SK-N-SH treated with all-trans-retinoic acid at 6 μM for 48 hours (cell line): ENCODE measurements at regions not wholly inside any gene's neighbourhood (a gene's known extent, or its start where the extent isn't known, plus 50 kb on each side); places are given as distances from the start of the nearest gene placed in this dataset.

Experiments used
- ATAC-seq: fragments of 200-7000 bp; cut with Tn5 transposase; 3 replicates; pipeline ENCODE4 v1.9.1; 2020; ENCODE audit warnings: mild to moderate bottlenecking, moderate library complexity
- BACH2 ChIP-seq: fragments of 250-450 bp; sonication (Bioruptor Pico); IDR thresholded peaks from 2 replicates; pipeline ENCODE4 v1.9.0; 2021; ENCODE audit warnings: mild to moderate bottlenecking, borderline replicate concordance
- CREB5 ChIP-seq: fragments of 250-450 bp; sonication (Bioruptor Pico); IDR thresholded peaks from 2 replicates; pipeline ENCODE4 v1.5.1; 2020; ENCODE audit warnings: low read depth, mild to moderate bottlenecking, moderate library complexity
- ESRRG ChIP-seq: fragments of 250-450 bp; sonication (Bioruptor Pico); IDR thresholded peaks from 2 replicates; pipeline ENCODE4 v1.6.1; 2021; ENCODE audit warnings: mild to moderate bottlenecking
- GLIS3 ChIP-seq: fragments of 250-450 bp; sonication (Bioruptor Pico); IDR thresholded peaks from 2 replicates; pipeline ENCODE4 v1.5.0; 2020; ENCODE audit warnings: mild to moderate bottlenecking, moderate library complexity
- ISL1 ChIP-seq: fragments of 250-450 bp; sonication (Bioruptor Pico); IDR thresholded peaks from 2 replicates; pipeline ENCODE4 v2.1.2; 2022; ENCODE audit warnings: mild to moderate bottlenecking, moderate library complexity
- OSR1 ChIP-seq: fragments of 250-450 bp; sonication (Bioruptor Pico); IDR thresholded peaks from 2 replicates; pipeline ENCODE4 v1.8.0; 2022; ENCODE audit warnings: moderate library complexity, mild to moderate bottlenecking, inconsistent platforms
- PATZ1 ChIP-seq: fragments of 250-450 bp; sonication (Bioruptor Pico); IDR thresholded peaks from 2 replicates; pipeline ENCODE4 v1.8.0; 2020; ENCODE audit warnings: mild to moderate bottlenecking, moderate library complexity, borderline replicate concordance
- PPARA ChIP-seq: fragments of 250-450 bp; sonication (Bioruptor Pico); IDR thresholded peaks from 2 replicates; pipeline ENCODE4 v1.5.0; 2020; ENCODE audit warnings: mild to moderate bottlenecking, borderline replicate concordance
- RARB ChIP-seq: fragments of 250-450 bp; sonication (Bioruptor Pico); IDR thresholded peaks from 2 replicates; pipeline ENCODE4 v1.8.0; 2021; ENCODE audit warnings: mild to moderate bottlenecking, moderate library complexity
- SNAI2 ChIP-seq: fragments of 250-450 bp; sonication (Bioruptor Pico); IDR thresholded peaks from 2 replicates; pipeline ENCODE4 v1.5.0; 2020; ENCODE audit warnings: mild to moderate bottlenecking, moderate library complexity
- TCF4 ChIP-seq: fragments of 250-450 bp; sonication (Bioruptor Pico); IDR thresholded peaks from 2 replicates; pipeline ENCODE4 v1.8.0; 2021; ENCODE audit warnings: mild to moderate bottlenecking, moderate library complexity, borderline replicate concordance
- TSHZ2 ChIP-seq: fragments of 250-450 bp; sonication (Bioruptor Pico); IDR thresholded peaks from 2 replicates; pipeline ENCODE4 v1.5.0; 2020; ENCODE audit warnings: mild to moderate bottlenecking, moderate library complexity
- ZC3H10 ChIP-seq: fragments of 250-450 bp; sonication (Bioruptor Pico); IDR thresholded peaks from 2 replicates; pipeline ENCODE4 v1.5.1; 2021; ENCODE audit warnings: mild to moderate bottlenecking, moderate library complexity
- ZFP3 ChIP-seq: fragments of 250-450 bp; sonication (Bioruptor Pico); IDR thresholded peaks from 2 replicates; pipeline ENCODE4 v1.5.0; 2020; ENCODE audit warnings: mild to moderate bottlenecking, moderate library complexity
- ZFP30 ChIP-seq: fragments of 450-650 bp; formaldehyde crosslinking; IDR thresholded peaks from 2 replicates; pipeline ENCODE4 v1.5.0; 2022; ENCODE audit warnings: mild to moderate bottlenecking, moderate library complexity
- ZNF565 ChIP-seq: fragments of 450-650 bp; formaldehyde crosslinking; conservative IDR thresholded peaks from 2 replicates; pipeline ENCODE4 v1.5.0; 2020; ENCODE audit warnings: low read depth, mild to moderate bottlenecking, moderate library complexity
- ZNF8 ChIP-seq: fragments of 450-650 bp; formaldehyde crosslinking; IDR thresholded peaks from 2 replicates; pipeline ENCODE4 v1.5.0; 2020; ENCODE audit warnings: mild to moderate bottlenecking, moderate library complexity
- TF ChIP-seq, protein P1 (sequence below): fragments of 250-450 bp; sonication (Bioruptor Pico); IDR thresholded peaks from 2 replicates; pipeline ENCODE4 v1.5.1; 2021; ENCODE audit warnings: mild to moderate bottlenecking, moderate library complexity
- TF ChIP-seq, protein P2 (sequence below): fragments of 250-450 bp; sonication (Bioruptor Pico); IDR thresholded peaks from 2 replicates; pipeline ENCODE4 v1.8.0; 2021; ENCODE audit warnings: low read depth, mild to moderate bottlenecking, moderate library complexity, borderline replicate concordance

DNA sequence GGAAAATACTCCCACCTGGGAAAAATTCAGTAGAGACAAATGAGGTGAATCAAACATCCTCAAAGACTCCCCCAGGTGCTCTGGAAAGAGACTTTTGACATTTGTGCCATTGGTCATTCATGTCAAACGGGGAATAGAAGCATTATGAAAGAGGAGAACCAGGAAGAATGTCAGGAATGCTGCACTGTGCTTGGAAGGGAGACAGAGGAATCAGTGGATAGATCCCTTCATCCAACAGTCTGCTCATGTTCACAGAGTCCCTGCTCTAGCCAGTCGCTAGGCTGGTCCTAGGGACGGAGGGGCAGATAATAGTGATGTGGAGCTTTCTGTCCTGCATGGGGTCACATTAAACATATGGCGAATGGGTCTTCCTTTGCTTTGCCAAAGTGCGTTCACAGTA is 384.4 kb downstream of the FGF9 start:
- no peak for ATAC-seq
- no peak for TF ChIP-seq ZC3H10
- no peak for TF ChIP-seq PPARA

GRCh38 chr13:22060187-22060586 is 389.3 kb downstream of the FGF9 start:
- TF ChIP-seq BACH2 (CRISPR knock-in tag) (no peak), ISL1 (CRISPR knock-in tag) (no peak)
- TF ChIP-seq, all 23 proteins: peak for 0
- no peak for ATAC-seq

DNA sequence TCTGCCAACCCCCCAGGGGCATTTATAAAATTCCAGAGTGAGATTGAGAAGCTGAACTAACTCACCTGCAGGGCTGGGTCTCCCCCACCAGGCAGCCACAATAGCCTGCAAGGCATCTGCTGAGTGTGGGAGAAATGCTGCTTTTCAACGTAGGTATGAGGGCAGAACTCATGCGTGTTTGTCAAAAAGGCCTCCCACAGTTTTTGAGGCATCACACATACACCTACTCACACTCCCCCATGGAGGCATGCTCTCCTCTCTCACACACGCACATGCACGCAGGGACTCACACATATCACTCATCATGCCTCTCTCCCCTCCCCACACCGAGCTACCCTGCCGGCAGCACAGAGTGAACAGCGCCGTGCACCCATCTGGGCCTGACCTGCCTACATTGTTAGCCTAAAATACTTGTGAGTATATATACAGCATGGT is 390.5 kb downstream of the FGF9 start:
- no peak for TF ChIP-seq GLIS3
- no peak for TF ChIP-seq OSR1 (CRISPR knock-in tag)
- TF ChIP-seq ISL1 (CRISPR knock-in tag): no peak
- TF ChIP-seq ZFP30 (CRISPR knock-in tag): no peak
- no peak for TF ChIP-seq TCF4 (CRISPR knock-in tag)
- TF ChIP-seq BACH2 (CRISPR knock-in tag): no peak
- no peak for TF ChIP-seq ZFP3
- no peak for TF ChIP-seq ZNF8 (CRISPR knock-in tag)
- TF ChIP-seq, protein P1, sequence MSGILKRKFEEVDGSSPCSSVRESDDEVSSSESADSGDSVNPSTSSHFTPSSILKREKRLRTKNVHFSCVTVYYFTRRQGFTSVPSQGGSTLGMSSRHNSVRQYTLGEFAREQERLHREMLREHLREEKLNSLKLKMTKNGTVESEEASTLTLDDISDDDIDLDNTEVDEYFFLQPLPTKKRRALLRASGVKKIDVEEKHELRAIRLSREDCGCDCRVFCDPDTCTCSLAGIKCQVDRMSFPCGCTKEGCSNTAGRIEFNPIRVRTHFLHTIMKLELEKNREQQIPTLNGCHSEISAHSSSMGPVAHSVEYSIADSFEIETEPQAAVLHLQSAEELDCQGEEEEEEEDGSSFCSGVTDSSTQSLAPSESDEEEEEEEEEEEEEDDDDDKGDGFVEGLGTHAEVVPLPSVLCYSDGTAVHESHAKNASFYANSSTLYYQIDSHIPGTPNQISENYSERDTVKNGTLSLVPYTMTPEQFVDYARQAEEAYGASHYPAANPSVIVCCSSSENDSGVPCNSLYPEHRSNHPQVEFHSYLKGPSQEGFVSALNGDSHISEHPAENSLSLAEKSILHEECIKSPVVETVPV (CRISPR knock-in tag): no peak
- no peak for TF ChIP-seq TSHZ2 (CRISPR knock-in tag)
- no peak for TF ChIP-seq ZC3H10
- TF ChIP-seq PPARA: no peak
- TF ChIP-seq ZNF565 (CRISPR knock-in tag): no peak
- no peak for TF ChIP-seq SNAI2 (CRISPR knock-in tag)
- no peak for ATAC-seq

GRCh38 chr13:22061806-22062391 is 391.0 kb downstream of the FGF9 start:
- TF ChIP-seq CREB5 (no peak), ZFP30 (CRISPR knock-in tag) (no peak), PATZ1 (CRISPR knock-in tag) (no peak), PPARA (no peak), ESRRG (CRISPR knock-in tag) (no peak), OSR1 (CRISPR knock-in tag) (no peak), TCF4 (CRISPR knock-in tag) (no peak)
- ATAC-seq: no peak

- TF ChIP-seq PATZ1 (CRISPR knock-in tag) (no peak), ISL1 (CRISPR knock-in tag) (no peak), ZFP30 (CRISPR knock-in tag) (no peak), RARB (CRISPR knock-in tag) (no peak), PPARA (no peak)
- TF ChIP-seq, protein P2, sequence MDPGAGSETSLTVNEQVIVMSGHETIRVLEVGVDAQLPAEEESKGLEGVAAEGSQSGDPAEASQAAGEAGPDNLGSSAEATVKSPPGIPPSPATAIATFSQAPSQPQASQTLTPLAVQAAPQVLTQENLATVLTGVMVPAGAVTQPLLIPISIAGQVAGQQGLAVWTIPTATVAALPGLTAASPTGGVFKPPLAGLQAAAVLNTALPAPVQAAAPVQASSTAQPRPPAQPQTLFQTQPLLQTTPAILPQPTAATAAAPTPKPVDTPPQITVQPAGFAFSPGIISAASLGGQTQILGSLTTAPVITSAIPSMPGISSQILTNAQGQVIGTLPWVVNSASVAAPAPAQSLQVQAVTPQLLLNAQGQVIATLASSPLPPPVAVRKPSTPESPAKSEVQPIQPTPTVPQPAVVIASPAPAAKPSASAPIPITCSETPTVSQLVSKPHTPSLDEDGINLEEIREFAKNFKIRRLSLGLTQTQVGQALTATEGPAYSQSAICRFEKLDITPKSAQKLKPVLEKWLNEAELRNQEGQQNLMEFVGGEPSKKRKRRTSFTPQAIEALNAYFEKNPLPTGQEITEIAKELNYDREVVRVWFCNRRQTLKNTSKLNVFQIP (CRISPR knock-in tag): no peak
- ATAC-seq: no peak
Measured at GRCh38 chr13:22062478-22063205, 391.8 kb downstream of the FGF9 start.
